H1 (cell line): ENCODE measurements at regions not wholly inside any gene's neighbourhood (a gene's known extent, or its start where the extent isn't known, plus 50 kb on each side); places are given as distances from the start of the nearest gene placed in this dataset.

ENCODE experiments used
- BCL11A ChIP-seq, 2 experiments: IDR thresholded peaks; one replicate each; pipeline ENCODE4 v1.6.1; 2011; ENCODE audit warnings: low read depth in 2 of 2, low read length in 2 of 2, mild to moderate bottlenecking in 2 of 2
- CHD7 ChIP-seq: fragments of 300-600 bp; sonication (generic); IDR thresholded peaks from 2 replicates; pipeline ENCODE4 v1.7.1; 2012; ENCODE audit warnings: low read length, moderate library complexity, mild to moderate bottlenecking, inconsistent platforms; ENCODE audit not compliant: insufficient replicate concordance
- CTCF ChIP-seq, 3 experiments: IDR thresholded peaks; 1 replicate in 2 of 3; 2 replicates in 1 of 3; pipeline versions ENCODE4 v1.5.1 to v1.6.1; 2011; ENCODE audit warnings: low read length in 3 of 3, mild to moderate bottlenecking in 3 of 3, inconsistent platforms in 2 of 3, low read depth in 1 of 3, moderate library complexity in 1 of 3; ENCODE audit not compliant: insufficient read depth in 1 of 3; ENCODE audit errors: control extremely low read depth in 1 of 3
- EP300 ChIP-seq, 2 experiments: IDR thresholded peaks; 1 replicate in 1 of 2; 2 replicates in 1 of 2; pipeline ENCODE4 v1.6.1; 2011 to 2012; ENCODE audit warnings: low read depth in 2 of 2, low read length in 2 of 2, mild to moderate bottlenecking in 2 of 2, borderline replicate concordance in 1 of 2, inconsistent platforms in 1 of 2, moderate library complexity in 1 of 2
- KDM4A ChIP-seq: IDR thresholded peaks from one replicate; pipeline ENCODE4 v1.7.1; 2012; ENCODE audit warnings: low read depth, mild to moderate bottlenecking, moderate library complexity, low read length, inconsistent platforms; ENCODE audit not compliant: severe bottlenecking
- KDM5A ChIP-seq: fragments of 200-600 bp; IDR thresholded peaks from 2 replicates; pipeline ENCODE4 v1.7.1; 2012; ENCODE audit warnings: mild to moderate bottlenecking, low read length, inconsistent platforms, mixed read lengths
- RBBP5 ChIP-seq: IDR thresholded peaks from 2 replicates; pipeline ENCODE4 v1.7.1; 2012; ENCODE audit warnings: low read depth, mild to moderate bottlenecking, inconsistent platforms, low read length, moderate library complexity, borderline replicate concordance
- SUZ12 ChIP-seq: fragments of 200-600 bp; sonication (generic); IDR thresholded peaks from 2 replicates; pipeline ENCODE4 v1.6.1; 2012; ENCODE audit warnings: mild to moderate bottlenecking, inconsistent platforms, low read length, moderate library complexity, mixed read lengths
- TCF12 ChIP-seq: IDR thresholded peaks from 2 replicates; pipeline ENCODE4 v1.6.1; 2011; ENCODE audit warnings: low read depth, mild to moderate bottlenecking, low read length

GRCh38 chr14:41350476-41350875 is 256.2 kb upstream of the LRFN5 start (continued):
- TF ChIP-seq CHD7 = no peak
- no peak for TF ChIP-seq TCF12
- TF ChIP-seq SUZ12 = no peak
- TF ChIP-seq RBBP5 = no peak
- no peak for TF ChIP-seq CTCF (IDR thresholded peaks at IDR 0.05; ENCODE audit: control extremely low read depth in 1 of 3, insufficient read depth in 1 of 3, low read depth in 1 of 3, low read length in 3 of 3)
- TF ChIP-seq KDM4A = no peak
- no peak for TF ChIP-seq KDM5A
- no peak for TF ChIP-seq EP300 (IDR thresholded peaks at IDR 0.05; ENCODE audit: borderline replicate concordance in 1 of 2, low read depth in 2 of 2, low read length in 2 of 2)
- no peak for TF ChIP-seq BCL11A (IDR thresholded peaks at IDR 0.05; ENCODE audit: low read depth in 2 of 2, low read length in 2 of 2)
